Progenitor cell of endocrine pancreas (in vitro differentiated cells): ENCODE measurements at regions not wholly inside any gene's neighbourhood (a gene's known extent, or its start where the extent isn't known, plus 50 kb on each side); places are given as distances from the start of the nearest gene placed in this dataset.

Experiments used
- DNase-seq: peaks from one replicate; pipeline ENCODE4 v3.0.0; 2021; ENCODE audit warnings: low spot score; ENCODE audit not compliant: unreplicated experiment
- H3K27ac Mint-ChIP-seq: 2 replicates; pipeline ENCODE4 v1.8.0; 2021; ENCODE audit warnings: mild to moderate bottlenecking, moderate library complexity, mixed read lengths
- H3K27me3 Mint-ChIP-seq: 2 replicates; pipeline ENCODE4 v1.8.0; 2021; ENCODE audit warnings: mixed read lengths
- H3K36me3 Mint-ChIP-seq: 2 replicates; pipeline ENCODE4 v1.8.0; 2022; ENCODE audit warnings: mixed read lengths; ENCODE audit not compliant: insufficient read depth
- H3K4me1 Mint-ChIP-seq: 2 replicates; pipeline ENCODE4 v1.8.0; 2021; ENCODE audit warnings: low read depth, mixed read lengths
- H3K4me3 Mint-ChIP-seq: 2 replicates; pipeline ENCODE4 v1.8.0; 2021; ENCODE audit warnings: low read depth, mild to moderate bottlenecking, moderate library complexity, mixed read lengths
- H3K9me3 Mint-ChIP-seq: 2 replicates; pipeline ENCODE4 v1.8.0; 2021; ENCODE audit warnings: low read depth, mixed read lengths
- CTCF ChIP-seq: fragments of 200-600 bp; sonication (generic); IDR thresholded peaks from one replicate; pipeline ENCODE4 v1.5.0; 2021; ENCODE audit warnings: antibody characterized with exemption, mild to moderate bottlenecking; ENCODE audit not compliant: unreplicated experiment

GRCh38 chr13:97528518-97528917 lies 94.5 kb downstream of the RAP2A start:
- Mint-ChIP-seq H3K4me3 (no peak overlapping the region), H3K36me3 (no peaks in the 10 kb centered on the region), H3K9me3 (peaks cover 3% of the 10 kb centered on the region), H3K4me1 (no peaks in the 10 kb centered on the region), H3K27ac (no peak overlapping the region), H3K27me3 (no peaks in the 10 kb centered on the region)
- no peak for DNase-seq
- TF ChIP-seq CTCF = no peak

GRCh38 chr13:97534540-97534939 lies 100.6 kb downstream of the RAP2A start:
- Mint-ChIP-seq H3K4me3 (no peak overlapping the region), H3K4me1 (peaks cover 5% of the 10 kb centered on the region), H3K36me3 (no peaks in the 10 kb centered on the region), H3K27me3 (no peaks in the 10 kb centered on the region), H3K27ac (no peak overlapping the region), H3K9me3 (peaks cover 3% of the 10 kb centered on the region)
- no peak for TF ChIP-seq CTCF
- DNase-seq = no peak

- Mint-ChIP-seq H3K9me3 (peaks cover 3% of the 10 kb centered on the region), H3K27ac (no peak overlapping the region), H3K27me3 (no peaks in the 10 kb centered on the region), H3K36me3 (no peaks in the 10 kb centered on the region), H3K4me1 (peaks cover 5% of the 10 kb centered on the region), H3K4me3 (no peak overlapping the region)
- no peak for TF ChIP-seq CTCF
- no peak for DNase-seq
These were observed 101.6 kb downstream of the RAP2A start for GRCh38 chr13:97535614-97536013.

GRCh38 chr13:97537110-97537509 lies 103.1 kb downstream of the RAP2A start:
- DNase-seq = no peak
- no peaks in the 10 kb centered on the region for H3K36me3 Mint-ChIP-seq
- H3K27ac Mint-ChIP-seq = no peak overlapping the region
- no peaks in the 10 kb centered on the region for H3K27me3 Mint-ChIP-seq
- no peaks in the 10 kb centered on the region for H3K9me3 Mint-ChIP-seq
- H3K4me3 Mint-ChIP-seq = no peak overlapping the region
- no peak for TF ChIP-seq CTCF
- peaks cover 5% of the 10 kb centered on the region for H3K4me1 Mint-ChIP-seq

GRCh38 chr13:97538203-97538602 lies 104.2 kb downstream of the RAP2A start:
- no peaks in the 10 kb centered on the region for H3K9me3 Mint-ChIP-seq
- no peaks in the 10 kb centered on the region for H3K27me3 Mint-ChIP-seq
- H3K36me3 Mint-ChIP-seq = no peaks in the 10 kb centered on the region
- no peak overlapping the region for H3K4me3 Mint-ChIP-seq
- H3K27ac Mint-ChIP-seq = no peak overlapping the region
- H3K4me1 Mint-ChIP-seq = peaks cover 5% of the 10 kb centered on the region
- TF ChIP-seq CTCF = no peak
- DNase-seq = no peak
